ENCODE measurements at regions not wholly inside any gene's neighbourhood (a gene's known extent, or its start where the extent isn't known, plus 50 kb on each side); places are given as distances from the start of the nearest gene placed in this dataset.

DNA sequence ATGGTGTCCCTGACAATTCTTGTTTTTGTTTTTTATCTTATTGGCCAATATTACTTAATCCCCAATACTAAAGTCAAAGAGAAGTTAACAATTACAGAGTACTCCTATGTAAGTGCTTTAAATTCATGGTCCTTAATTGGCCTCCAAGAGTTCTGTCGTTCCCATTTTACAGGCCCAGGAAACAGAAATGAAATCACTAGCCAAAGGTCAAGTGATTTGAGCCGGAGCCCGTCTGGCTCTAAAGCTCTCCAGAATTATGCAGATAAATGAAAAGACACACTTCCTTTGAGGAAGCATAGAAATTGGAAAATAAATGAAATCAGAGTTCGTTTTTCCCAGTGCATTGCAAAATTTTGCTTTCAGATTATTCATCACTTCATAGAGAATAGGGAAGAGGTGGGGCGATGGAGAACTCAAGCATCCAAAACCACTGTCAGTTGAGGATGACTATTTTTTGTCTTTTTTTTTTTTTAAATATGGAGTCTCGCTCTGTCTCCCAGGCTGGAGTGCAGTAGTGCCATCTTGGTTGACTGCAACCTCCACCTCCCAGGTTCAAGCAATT is 78.5 kb downstream of the MAP1LC3B2 start:
- H3K9me3 Mint-ChIP-seq: no peaks in the 10 kb centered on the region
- no peak for DNase-seq
- TF ChIP-seq, protein P1, sequence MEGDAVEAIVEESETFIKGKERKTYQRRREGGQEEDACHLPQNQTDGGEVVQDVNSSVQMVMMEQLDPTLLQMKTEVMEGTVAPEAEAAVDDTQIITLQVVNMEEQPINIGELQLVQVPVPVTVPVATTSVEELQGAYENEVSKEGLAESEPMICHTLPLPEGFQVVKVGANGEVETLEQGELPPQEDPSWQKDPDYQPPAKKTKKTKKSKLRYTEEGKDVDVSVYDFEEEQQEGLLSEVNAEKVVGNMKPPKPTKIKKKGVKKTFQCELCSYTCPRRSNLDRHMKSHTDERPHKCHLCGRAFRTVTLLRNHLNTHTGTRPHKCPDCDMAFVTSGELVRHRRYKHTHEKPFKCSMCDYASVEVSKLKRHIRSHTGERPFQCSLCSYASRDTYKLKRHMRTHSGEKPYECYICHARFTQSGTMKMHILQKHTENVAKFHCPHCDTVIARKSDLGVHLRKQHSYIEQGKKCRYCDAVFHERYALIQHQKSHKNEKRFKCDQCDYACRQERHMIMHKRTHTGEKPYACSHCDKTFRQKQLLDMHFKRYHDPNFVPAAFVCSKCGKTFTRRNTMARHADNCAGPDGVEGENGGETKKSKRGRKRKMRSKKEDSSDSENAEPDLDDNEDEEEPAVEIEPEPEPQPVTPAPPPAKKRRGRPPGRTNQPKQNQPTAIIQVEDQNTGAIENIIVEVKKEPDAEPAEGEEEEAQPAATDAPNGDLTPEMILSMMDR (IDR thresholded peaks at IDR 0.05): no peak
- no peaks in the 10 kb centered on the region for H3K36me3 Mint-ChIP-seq (ENCODE audit: low read depth)
- no peaks in the 10 kb centered on the region for H3K4me1 Mint-ChIP-seq (ENCODE audit: low read depth)
- peaks cover 37% of the 10 kb centered on the region for H3K27me3 Mint-ChIP-seq (ENCODE audit: insufficient read depth)
- no peak overlapping the region for H3K4me3 Mint-ChIP-seq
- no peak overlapping the region for H3K27ac Mint-ChIP-seq

DNA sequence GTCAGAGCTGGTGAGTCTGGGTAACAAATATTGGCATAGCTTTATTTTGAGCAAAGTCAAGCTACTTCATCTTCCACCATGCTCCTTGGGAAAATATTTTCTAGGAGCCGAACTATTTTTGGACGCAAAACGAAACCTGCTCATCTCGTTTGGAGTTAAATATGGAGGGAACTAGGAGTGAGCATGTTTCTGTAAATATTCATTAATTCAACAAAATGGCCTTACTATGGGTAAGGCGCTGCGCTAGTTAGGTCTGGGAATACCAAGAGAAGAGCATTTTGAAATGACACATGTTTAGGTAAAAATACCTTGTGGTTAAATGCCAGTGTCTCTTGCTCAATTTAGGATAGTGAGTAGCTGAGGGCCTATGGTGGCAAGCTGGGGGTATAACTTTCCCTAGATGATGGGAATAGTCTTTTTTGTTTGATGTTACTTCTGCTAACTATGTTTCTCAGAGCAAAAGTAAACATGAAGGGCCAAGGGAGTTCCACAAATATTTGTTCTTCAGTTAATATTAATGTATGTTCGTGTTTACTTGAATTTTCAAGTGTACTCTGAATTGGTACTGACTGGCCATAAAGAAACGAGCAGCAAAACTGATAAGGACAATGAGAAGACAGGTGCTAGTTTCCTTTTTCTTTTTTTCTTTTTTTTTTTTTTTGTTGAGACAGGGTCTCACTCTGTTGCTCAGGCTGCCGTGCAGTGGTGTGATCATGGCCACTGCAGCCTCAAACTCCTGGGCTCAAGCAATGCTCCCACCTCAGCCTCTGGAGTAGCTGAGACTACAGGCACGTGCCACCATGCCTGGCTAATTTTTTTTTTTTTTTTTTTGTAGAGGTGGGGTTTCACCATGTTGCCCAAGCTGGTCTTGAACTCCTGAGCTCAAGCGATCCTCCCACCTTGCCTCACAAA is 77.7 kb downstream of the MAP1LC3B2 start:
- no peak overlapping the region for H3K27ac Mint-ChIP-seq
- TF ChIP-seq, protein P1 (IDR thresholded peaks at IDR 0.05): no peak
- H3K36me3 Mint-ChIP-seq (ENCODE audit: low read depth): no peaks in the 10 kb centered on the region
- H3K27me3 Mint-ChIP-seq (ENCODE audit: insufficient read depth): peaks cover 39% of the 10 kb centered on the region
- no peak for DNase-seq
- no peaks in the 10 kb centered on the region for H3K4me1 Mint-ChIP-seq (ENCODE audit: low read depth)
- no peak overlapping the region for H3K4me3 Mint-ChIP-seq
- H3K9me3 Mint-ChIP-seq: no peaks in the 10 kb centered on the region

DNA sequence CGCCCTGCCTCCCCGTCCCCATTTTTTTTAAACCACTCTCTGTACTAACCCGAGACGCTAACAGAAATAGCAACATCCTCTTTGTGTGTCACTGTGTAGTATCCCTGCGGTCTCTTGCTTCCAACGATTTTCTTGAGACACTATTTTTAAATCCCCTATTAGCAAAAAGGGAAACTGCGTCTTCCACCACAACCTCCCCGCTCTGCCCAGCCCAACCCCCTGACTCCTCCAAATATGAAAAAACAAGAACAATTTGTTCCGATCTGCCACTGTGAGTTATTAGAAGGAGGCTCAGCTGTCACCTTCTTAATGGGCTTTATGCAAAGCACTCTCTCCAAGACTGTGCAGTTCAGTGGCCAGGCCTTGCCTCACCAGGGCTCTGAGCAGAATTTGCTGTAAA is 76.3 kb downstream of the MAP1LC3B2 start:
- no peak for DNase-seq
- H3K27me3 Mint-ChIP-seq (ENCODE audit: insufficient read depth): peaks cover 42% of the 10 kb centered on the region
- H3K4me1 Mint-ChIP-seq (ENCODE audit: low read depth): no peaks in the 10 kb centered on the region
- H3K9me3 Mint-ChIP-seq: no peaks in the 10 kb centered on the region
- no peak overlapping the region for H3K4me3 Mint-ChIP-seq
- H3K36me3 Mint-ChIP-seq (ENCODE audit: low read depth): no peaks in the 10 kb centered on the region
- TF ChIP-seq, protein P1 (IDR thresholded peaks at IDR 0.05): no peak
- H3K27ac Mint-ChIP-seq: no peak overlapping the region

DNA sequence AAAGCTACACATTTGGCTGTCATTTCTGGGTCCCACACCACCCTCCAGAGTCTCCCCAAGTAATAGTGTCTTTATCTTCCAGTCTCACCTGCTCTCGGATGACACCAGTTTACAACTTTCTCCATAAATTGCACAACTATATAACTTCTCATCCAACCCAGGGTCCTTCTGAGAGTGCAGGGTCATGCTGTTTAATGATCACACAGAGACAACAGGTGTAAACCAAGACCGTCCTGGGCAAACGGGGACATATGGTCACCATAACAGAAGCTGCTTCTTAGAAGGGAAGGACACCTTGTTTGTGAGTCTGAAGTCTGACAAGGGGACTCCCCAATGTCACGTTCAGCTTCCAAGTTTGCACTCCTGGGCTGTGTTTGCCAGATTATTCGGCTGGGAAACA is 74.3 kb downstream of the MAP1LC3B2 start:
- TF ChIP-seq, protein P1 (IDR thresholded peaks at IDR 0.05): no peak
- Mint-ChIP-seq H3K4me3 (no peak overlapping the region), H3K36me3 (ENCODE audit: low read depth) (no peaks in the 10 kb centered on the region), H3K27me3 (ENCODE audit: insufficient read depth) (peaks cover 40% of the 10 kb centered on the region), H3K27ac (no peak overlapping the region), H3K4me1 (ENCODE audit: low read depth) (no peaks in the 10 kb centered on the region), H3K9me3 (no peaks in the 10 kb centered on the region)
- DNase-seq: no peak

DNA sequence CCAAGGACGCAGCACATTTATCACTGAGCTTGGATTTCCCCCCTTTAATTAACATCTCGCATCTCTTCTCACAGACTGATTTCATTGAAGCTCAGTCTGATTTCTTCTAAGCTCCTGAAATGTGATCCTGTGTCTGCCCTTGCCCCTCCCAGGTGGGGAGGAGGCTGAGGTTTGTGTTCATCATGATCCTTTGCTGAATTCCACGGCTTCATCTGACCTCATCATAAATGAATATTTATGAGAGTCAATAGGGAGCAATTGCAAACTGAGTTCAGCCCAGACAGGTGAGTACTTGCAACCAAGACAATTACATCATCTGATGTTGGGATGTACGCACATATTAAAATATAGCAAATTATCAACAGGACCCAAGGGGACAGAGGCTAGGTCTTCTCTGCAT is 72.4 kb downstream of the MAP1LC3B2 start:
- TF ChIP-seq, protein P1 (IDR thresholded peaks at IDR 0.05): no peak
- no peak overlapping the region for H3K27ac Mint-ChIP-seq
- H3K27me3 Mint-ChIP-seq (ENCODE audit: insufficient read depth): peaks cover 41% of the 10 kb centered on the region
- no peaks in the 10 kb centered on the region for H3K4me1 Mint-ChIP-seq (ENCODE audit: low read depth)
- no peak for DNase-seq
- no peaks in the 10 kb centered on the region for H3K9me3 Mint-ChIP-seq
- no peak overlapping the region for H3K4me3 Mint-ChIP-seq
- H3K36me3 Mint-ChIP-seq (ENCODE audit: low read depth): no peaks in the 10 kb centered on the region

All from HFFc6 (cell line).